ENCODE measurements at regions not wholly inside any gene's neighbourhood (a gene's known extent, or its start where the extent isn't known, plus 50 kb on each side); places are given as distances from the start of the nearest gene placed in this dataset.

DNA sequence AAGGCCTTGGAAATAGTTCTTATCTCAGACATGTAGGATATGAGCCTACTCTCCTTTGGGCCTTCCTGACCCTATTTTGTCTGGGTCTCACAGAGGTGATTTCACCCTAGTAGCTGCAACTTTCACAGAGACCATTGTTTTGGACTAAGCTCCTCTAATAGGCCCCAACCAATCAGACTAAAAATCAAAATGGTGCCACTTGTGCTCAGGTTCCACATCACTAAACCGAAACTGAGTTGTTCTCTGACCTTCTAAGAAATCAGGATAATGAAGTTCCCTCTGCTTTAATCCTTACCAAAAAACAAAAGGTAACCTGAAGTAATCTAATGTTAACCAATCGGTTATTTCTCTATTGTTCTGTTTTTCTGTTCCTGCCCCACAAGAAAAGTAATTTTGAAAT is 143.6 kb downstream of the CD24 start:
- no peak for DNase-seq
- Histone ChIP-seq H3K9ac (no peak overlapping the region), H3K9me3 (no peaks in the 10 kb centered on the region), H4K20me1 (ENCODE audit: insufficient read depth) (no peaks in the 10 kb centered on the region), H3K4me1 (ENCODE audit: control insufficient read depth in 1 of 2, insufficient read depth in 2 of 2, low read depth in 1 of 2, low read length in 1 of 2) (no peaks in the 10 kb centered on the region), H3F3A (replicated peaks; ENCODE audit: insufficient read depth) (no peaks in the 10 kb centered on the region), H2AFZ (ENCODE audit: low read depth) (no peak overlapping the region), H3K4me2 (no peak overlapping the region), H3K27me3 (ENCODE audit: insufficient read depth) (no peaks in the 10 kb centered on the region), H3K36me3 (replicated peaks in 1 of 2; ENCODE audit: control insufficient read depth in 1 of 2, insufficient read depth in 2 of 2, low read length in 1 of 2) (no peaks in the 10 kb centered on the region), H3K4me3 (ENCODE audit: low read depth in 2 of 2, low read length in 1 of 2) (no peak overlapping the region), H3K9me2 (no peaks in the 10 kb centered on the region), H3K27ac (ENCODE audit: low read depth in 2 of 2, low read length in 1 of 2) (no peak overlapping the region), H3K79me2 (ENCODE audit: insufficient read depth) (no peaks in the 10 kb centered on the region)
- POLR2A ChIA-PET = no interaction called here
- CTCF ChIA-PET = no interaction called here
- WGBS (ENCODE audit: low lambda C conversion rate) = 16% methylated on average over 2 of the region's 2 CpGs
- TF ChIP-seq, protein P1, sequence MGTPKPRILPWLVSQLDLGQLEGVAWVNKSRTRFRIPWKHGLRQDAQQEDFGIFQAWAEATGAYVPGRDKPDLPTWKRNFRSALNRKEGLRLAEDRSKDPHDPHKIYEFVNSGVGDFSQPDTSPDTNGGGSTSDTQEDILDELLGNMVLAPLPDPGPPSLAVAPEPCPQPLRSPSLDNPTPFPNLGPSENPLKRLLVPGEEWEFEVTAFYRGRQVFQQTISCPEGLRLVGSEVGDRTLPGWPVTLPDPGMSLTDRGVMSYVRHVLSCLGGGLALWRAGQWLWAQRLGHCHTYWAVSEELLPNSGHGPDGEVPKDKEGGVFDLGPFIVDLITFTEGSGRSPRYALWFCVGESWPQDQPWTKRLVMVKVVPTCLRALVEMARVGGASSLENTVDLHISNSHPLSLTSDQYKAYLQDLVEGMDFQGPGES (IDR thresholded peaks at IDR 0.05; ENCODE audit: low read depth, low read length) = no peak
- TF ChIP-seq FOXJ3 (CRISPR knock-in tag; IDR thresholded peaks at IDR 0.05) = no peak
- no peak for TF ChIP-seq RCOR1 (IDR thresholded peaks at IDR 0.05; ENCODE audit: low read length)
- no peak for TF ChIP-seq POLR2AphosphoS5 (IDR thresholded peaks at IDR 0.05; ENCODE audit: low read depth, low read length)
- no peak for TF ChIP-seq GABPA (IDR thresholded peaks at IDR 0.05; ENCODE audit: low read depth)
- TF ChIP-seq ELF1 (IDR thresholded peaks at IDR 0.05) = no peak
- TF ChIP-seq, protein P2, sequence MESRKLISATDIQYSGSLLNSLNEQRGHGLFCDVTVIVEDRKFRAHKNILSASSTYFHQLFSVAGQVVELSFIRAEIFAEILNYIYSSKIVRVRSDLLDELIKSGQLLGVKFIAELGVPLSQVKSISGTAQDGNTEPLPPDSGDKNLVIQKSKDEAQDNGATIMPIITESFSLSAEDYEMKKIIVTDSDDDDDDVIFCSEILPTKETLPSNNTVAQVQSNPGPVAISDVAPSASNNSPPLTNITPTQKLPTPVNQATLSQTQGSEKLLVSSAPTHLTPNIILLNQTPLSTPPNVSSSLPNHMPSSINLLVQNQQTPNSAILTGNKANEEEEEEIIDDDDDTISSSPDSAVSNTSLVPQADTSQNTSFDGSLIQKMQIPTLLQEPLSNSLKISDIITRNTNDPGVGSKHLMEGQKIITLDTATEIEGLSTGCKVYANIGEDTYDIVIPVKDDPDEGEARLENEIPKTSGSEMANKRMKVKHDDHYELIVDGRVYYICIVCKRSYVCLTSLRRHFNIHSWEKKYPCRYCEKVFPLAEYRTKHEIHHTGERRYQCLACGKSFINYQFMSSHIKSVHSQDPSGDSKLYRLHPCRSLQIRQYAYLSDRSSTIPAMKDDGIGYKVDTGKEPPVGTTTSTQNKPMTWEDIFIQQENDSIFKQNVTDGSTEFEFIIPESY (IDR thresholded peaks at IDR 0.05; ENCODE audit: borderline replicate concordance, low read depth) = no peak
- TF ChIP-seq FOSL2 (IDR thresholded peaks at IDR 0.05; ENCODE audit: borderline replicate concordance, low read depth) = no peak
- TF ChIP-seq, protein P3, sequence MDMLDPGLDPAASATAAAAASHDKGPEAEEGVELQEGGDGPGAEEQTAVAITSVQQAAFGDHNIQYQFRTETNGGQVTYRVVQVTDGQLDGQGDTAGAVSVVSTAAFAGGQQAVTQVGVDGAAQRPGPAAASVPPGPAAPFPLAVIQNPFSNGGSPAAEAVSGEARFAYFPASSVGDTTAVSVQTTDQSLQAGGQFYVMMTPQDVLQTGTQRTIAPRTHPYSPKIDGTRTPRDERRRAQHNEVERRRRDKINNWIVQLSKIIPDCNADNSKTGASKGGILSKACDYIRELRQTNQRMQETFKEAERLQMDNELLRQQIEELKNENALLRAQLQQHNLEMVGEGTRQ (IDR thresholded peaks at IDR 0.05; ENCODE audit: borderline replicate concordance, low read depth, low read length) = no peak
- TF ChIP-seq FOXM1 (IDR thresholded peaks at IDR 0.05; ENCODE audit: low read depth) = no peak
- TF ChIP-seq, protein P4, sequence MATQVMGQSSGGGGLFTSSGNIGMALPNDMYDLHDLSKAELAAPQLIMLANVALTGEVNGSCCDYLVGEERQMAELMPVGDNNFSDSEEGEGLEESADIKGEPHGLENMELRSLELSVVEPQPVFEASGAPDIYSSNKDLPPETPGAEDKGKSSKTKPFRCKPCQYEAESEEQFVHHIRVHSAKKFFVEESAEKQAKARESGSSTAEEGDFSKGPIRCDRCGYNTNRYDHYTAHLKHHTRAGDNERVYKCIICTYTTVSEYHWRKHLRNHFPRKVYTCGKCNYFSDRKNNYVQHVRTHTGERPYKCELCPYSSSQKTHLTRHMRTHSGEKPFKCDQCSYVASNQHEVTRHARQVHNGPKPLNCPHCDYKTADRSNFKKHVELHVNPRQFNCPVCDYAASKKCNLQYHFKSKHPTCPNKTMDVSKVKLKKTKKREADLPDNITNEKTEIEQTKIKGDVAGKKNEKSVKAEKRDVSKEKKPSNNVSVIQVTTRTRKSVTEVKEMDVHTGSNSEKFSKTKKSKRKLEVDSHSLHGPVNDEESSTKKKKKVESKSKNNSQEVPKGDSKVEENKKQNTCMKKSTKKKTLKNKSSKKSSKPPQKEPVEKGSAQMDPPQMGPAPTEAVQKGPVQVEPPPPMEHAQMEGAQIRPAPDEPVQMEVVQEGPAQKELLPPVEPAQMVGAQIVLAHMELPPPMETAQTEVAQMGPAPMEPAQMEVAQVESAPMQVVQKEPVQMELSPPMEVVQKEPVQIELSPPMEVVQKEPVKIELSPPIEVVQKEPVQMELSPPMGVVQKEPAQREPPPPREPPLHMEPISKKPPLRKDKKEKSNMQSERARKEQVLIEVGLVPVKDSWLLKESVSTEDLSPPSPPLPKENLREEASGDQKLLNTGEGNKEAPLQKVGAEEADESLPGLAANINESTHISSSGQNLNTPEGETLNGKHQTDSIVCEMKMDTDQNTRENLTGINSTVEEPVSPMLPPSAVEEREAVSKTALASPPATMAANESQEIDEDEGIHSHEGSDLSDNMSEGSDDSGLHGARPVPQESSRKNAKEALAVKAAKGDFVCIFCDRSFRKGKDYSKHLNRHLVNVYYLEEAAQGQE (IDR thresholded peaks at IDR 0.05; ENCODE audit: low read depth, low read length) = no peak
- TF ChIP-seq TEAD4 (IDR thresholded peaks at IDR 0.05; ENCODE audit: borderline replicate concordance, insufficient read depth) = no peak
- no peak for TF ChIP-seq MEF2A (IDR thresholded peaks at IDR 0.05; ENCODE audit: borderline replicate concordance, low read depth)
- no peak for TF ChIP-seq RAD21 (IDR thresholded peaks at IDR 0.05; ENCODE audit: low read length)
- TF ChIP-seq JUND (IDR thresholded peaks at IDR 0.05) = no peak
- TF ChIP-seq, protein P5, sequence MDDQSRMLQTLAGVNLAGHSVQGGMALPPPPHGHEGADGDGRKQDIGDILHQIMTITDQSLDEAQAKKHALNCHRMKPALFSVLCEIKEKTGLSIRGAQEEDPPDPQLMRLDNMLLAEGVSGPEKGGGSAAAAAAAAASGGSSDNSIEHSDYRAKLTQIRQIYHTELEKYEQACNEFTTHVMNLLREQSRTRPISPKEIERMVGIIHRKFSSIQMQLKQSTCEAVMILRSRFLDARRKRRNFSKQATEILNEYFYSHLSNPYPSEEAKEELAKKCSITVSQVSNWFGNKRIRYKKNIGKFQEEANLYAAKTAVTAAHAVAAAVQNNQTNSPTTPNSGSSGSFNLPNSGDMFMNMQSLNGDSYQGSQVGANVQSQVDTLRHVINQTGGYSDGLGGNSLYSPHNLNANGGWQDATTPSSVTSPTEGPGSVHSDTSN (IDR thresholded peaks at IDR 0.05) = no peak
- TF ChIP-seq TCF12 (IDR thresholded peaks at IDR 0.05) = no peak
- TF ChIP-seq TAF1 (IDR thresholded peaks at IDR 0.05; ENCODE audit: borderline replicate concordance, low read depth, low read length) = no peak
- TF ChIP-seq, protein P6, sequence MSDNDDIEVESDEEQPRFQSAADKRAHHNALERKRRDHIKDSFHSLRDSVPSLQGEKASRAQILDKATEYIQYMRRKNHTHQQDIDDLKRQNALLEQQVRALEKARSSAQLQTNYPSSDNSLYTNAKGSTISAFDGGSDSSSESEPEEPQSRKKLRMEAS (IDR thresholded peaks at IDR 0.05; ENCODE audit: low read depth) = no peak
